ENCODE measurements at regions not wholly inside any gene's neighbourhood (a gene's known extent, or its start where the extent isn't known, plus 50 kb on each side); places are given as distances from the start of the nearest gene placed in this dataset.

DNA sequence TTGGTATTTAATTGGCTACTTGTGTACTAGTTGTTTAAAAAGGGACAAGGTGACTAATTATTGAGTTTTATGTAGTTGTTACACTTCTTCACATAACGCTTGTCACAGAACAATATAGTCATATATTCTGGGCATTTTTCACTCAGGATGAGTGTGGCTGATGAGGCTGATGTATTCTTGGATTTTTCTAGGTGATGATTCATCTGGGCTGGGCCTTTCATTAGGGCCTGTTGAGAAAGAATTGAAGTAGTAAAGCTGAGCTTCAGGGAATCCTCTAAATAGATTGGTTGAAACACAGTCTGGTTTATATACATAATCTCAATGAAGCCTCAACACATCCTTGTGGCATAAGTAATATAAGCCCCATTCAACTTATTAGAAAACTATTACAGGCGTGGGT lies 445.7 kb downstream of the DAD1 start:
- TF ChIP-seq TAF1 (IDR thresholded peaks at IDR 0.05; ENCODE audit: borderline replicate concordance, insufficient read depth, low read length) = no peak
- no peak for TF ChIP-seq POLR2AphosphoS5 (IDR thresholded peaks at IDR 0.05; ENCODE audit: low read depth, low read length)
- TF ChIP-seq FOXP2 (optimal IDR thresholded peaks at IDR 0.05; ENCODE audit: borderline replicate concordance, extremely low read depth, extremely low read length, insufficient read depth) = no peak

DNA sequence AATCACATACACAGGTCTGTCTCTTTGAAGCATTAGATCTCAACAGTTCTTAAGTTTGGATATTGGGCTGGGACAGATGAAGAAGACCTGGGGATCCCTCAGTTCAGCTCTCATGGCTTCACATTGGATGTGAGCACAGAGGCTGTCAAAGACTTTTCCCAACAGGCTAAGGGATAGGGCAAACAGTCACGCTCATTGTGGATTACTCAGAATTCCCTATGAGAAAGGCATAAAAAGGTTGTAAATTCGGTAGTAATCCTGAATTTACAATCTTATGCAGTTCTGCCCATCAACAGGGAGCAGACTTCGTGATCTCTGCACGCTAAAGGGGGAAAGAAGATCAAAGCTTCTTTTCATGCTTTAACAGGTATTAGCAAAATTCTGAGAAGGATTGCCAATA lies 448.4 kb downstream of the DAD1 start:
- no peak for TF ChIP-seq FOXP2 (optimal IDR thresholded peaks at IDR 0.05; ENCODE audit: borderline replicate concordance, extremely low read depth, extremely low read length, insufficient read depth)
- no peak for TF ChIP-seq SIN3A (IDR thresholded peaks at IDR 0.05; ENCODE audit: borderline replicate concordance, insufficient read depth, low read length)
- TF ChIP-seq TAF1 (IDR thresholded peaks at IDR 0.05; ENCODE audit: borderline replicate concordance, insufficient read depth, low read length) = no peak
- TF ChIP-seq, protein P1, sequence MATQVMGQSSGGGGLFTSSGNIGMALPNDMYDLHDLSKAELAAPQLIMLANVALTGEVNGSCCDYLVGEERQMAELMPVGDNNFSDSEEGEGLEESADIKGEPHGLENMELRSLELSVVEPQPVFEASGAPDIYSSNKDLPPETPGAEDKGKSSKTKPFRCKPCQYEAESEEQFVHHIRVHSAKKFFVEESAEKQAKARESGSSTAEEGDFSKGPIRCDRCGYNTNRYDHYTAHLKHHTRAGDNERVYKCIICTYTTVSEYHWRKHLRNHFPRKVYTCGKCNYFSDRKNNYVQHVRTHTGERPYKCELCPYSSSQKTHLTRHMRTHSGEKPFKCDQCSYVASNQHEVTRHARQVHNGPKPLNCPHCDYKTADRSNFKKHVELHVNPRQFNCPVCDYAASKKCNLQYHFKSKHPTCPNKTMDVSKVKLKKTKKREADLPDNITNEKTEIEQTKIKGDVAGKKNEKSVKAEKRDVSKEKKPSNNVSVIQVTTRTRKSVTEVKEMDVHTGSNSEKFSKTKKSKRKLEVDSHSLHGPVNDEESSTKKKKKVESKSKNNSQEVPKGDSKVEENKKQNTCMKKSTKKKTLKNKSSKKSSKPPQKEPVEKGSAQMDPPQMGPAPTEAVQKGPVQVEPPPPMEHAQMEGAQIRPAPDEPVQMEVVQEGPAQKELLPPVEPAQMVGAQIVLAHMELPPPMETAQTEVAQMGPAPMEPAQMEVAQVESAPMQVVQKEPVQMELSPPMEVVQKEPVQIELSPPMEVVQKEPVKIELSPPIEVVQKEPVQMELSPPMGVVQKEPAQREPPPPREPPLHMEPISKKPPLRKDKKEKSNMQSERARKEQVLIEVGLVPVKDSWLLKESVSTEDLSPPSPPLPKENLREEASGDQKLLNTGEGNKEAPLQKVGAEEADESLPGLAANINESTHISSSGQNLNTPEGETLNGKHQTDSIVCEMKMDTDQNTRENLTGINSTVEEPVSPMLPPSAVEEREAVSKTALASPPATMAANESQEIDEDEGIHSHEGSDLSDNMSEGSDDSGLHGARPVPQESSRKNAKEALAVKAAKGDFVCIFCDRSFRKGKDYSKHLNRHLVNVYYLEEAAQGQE (IDR thresholded peaks at IDR 0.05; ENCODE audit: insufficient read depth in 1 of 2, low read depth in 2 of 2, low read length in 2 of 2) = no peak
- TF ChIP-seq POLR2AphosphoS5 (IDR thresholded peaks at IDR 0.05; ENCODE audit: low read depth, low read length) = no peak

DNA sequence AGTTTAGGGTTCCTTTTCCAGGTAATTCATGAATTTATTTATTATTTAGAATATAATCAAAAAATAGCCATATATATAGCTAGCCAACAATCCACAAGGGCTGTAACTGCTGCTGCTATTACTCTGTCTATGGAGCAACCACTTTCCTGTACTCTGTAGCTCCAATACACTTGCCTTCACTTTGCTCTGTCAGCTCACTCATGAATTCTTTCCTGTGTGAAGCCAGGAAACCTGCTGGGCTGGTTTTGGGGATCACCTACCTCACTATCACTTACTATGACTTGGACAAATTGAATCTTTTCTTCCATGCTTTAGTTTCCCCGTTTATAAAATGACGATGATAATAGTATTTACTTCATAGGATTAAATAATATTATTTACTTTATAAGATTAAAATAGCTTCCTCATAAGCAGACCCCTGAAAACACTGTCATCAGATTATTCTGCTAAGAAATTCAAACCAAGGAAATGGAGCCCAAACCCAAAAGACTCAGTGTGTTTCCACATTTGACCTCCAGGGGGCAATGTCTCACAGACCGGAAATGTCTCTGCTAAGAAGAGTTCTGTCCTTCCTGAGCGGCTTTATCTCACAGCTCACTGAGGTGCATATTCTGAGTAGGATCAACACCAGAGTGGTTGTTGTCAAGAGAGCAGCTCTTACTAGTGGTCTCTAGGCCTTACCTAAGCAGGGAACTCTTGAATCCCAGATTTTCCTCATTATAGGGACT lies 457.1 kb downstream of the DAD1 start:
- no peak for TF ChIP-seq TAF1 (IDR thresholded peaks at IDR 0.05; ENCODE audit: borderline replicate concordance, insufficient read depth, low read length)
- no peak for TF ChIP-seq SIN3A (IDR thresholded peaks at IDR 0.05; ENCODE audit: borderline replicate concordance, insufficient read depth, low read length)
- TF ChIP-seq FOXP2 (optimal IDR thresholded peaks at IDR 0.05; ENCODE audit: borderline replicate concordance, extremely low read depth, extremely low read length, insufficient read depth) = no peak
- TF ChIP-seq POLR2AphosphoS5 (IDR thresholded peaks at IDR 0.05; ENCODE audit: low read depth, low read length) = no peak
- TF ChIP-seq, protein P1 (IDR thresholded peaks at IDR 0.05; ENCODE audit: insufficient read depth in 1 of 2, low read depth in 2 of 2, low read length in 2 of 2) = no peak

DNA sequence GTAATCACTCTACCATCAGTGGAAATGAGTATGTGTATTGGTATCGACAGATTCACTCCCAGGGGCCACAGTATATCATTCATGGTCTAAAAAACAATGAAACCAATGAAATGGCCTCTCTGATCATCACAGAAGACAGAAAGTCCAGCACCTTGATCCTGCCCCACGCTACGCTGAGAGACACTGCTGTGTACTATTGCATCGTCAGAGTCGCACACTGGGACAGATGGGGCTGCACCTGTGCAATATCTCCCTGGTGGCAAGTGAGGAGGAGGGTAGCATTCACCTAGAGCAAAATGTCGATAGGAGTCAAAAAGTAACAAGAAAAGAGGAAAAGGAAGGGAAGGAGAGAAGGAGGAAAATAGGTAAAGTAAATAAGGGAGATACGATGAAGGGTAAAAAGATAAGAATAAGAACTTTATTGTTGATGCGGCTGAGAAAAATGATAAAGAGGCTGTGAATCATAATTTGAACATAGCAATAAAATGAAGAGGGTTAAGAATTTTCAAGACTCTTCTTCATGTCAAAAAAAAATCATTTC lies 450.5 kb upstream of the OR4E1 start:
- TF ChIP-seq POLR2AphosphoS5 (IDR thresholded peaks at IDR 0.05; ENCODE audit: low read depth, low read length) = no peak
- no peak for TF ChIP-seq TAF1 (IDR thresholded peaks at IDR 0.05; ENCODE audit: borderline replicate concordance, insufficient read depth, low read length)
- TF ChIP-seq, protein P1 (IDR thresholded peaks at IDR 0.05; ENCODE audit: insufficient read depth in 1 of 2, low read depth in 2 of 2, low read length in 2 of 2) = no peak
- no peak for TF ChIP-seq SIN3A (IDR thresholded peaks at IDR 0.05; ENCODE audit: borderline replicate concordance, insufficient read depth, low read length)
- no peak for TF ChIP-seq FOXP2 (optimal IDR thresholded peaks at IDR 0.05; ENCODE audit: borderline replicate concordance, extremely low read depth, extremely low read length, insufficient read depth)

DNA sequence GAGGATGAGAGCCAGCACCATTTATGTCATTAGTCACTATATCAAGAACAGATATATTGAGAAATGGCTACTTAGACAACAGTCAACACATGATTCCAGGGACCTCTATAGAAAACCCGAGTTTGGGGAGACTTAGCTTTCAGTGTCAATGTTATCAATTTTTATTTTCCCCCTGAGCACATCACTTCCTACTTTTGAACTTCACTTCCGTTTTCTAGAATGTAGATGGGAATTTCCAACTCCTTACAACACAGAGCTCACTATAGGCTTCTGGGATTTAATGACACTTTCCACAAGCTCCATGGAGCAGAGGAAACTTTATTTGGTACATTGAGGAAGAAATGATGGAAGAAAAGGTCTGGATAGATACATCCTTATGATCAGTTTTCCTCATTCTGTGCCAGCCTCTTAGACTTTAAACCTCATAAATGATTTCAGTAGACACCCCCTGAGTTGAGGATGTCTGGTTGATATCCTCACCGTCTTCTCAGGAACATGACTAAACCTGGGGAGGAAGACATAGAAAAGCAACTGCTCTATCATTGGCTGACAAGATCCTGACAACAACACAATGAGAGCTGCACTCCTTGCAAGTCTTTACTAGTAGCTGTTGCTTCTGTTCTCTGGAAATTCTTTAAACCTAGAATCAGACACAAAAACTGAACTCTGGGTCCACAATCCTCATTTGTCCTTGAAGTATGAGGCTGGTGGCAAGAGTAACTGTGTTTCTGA lies 449.4 kb upstream of the OR4E1 start:
- no peak for TF ChIP-seq FOXP2 (optimal IDR thresholded peaks at IDR 0.05; ENCODE audit: borderline replicate concordance, extremely low read depth, extremely low read length, insufficient read depth)
- TF ChIP-seq, protein P1 (IDR thresholded peaks at IDR 0.05; ENCODE audit: insufficient read depth in 1 of 2, low read depth in 2 of 2, low read length in 2 of 2) = no peak
- TF ChIP-seq POLR2AphosphoS5 (IDR thresholded peaks at IDR 0.05; ENCODE audit: low read depth, low read length) = no peak
- TF ChIP-seq TAF1 (IDR thresholded peaks at IDR 0.05; ENCODE audit: borderline replicate concordance, insufficient read depth, low read length) = no peak
- TF ChIP-seq SIN3A (IDR thresholded peaks at IDR 0.05; ENCODE audit: borderline replicate concordance, insufficient read depth, low read length) = no peak

All from PFSK-1 (cell line).